HCT116 (cell line): ENCODE measurements at regions not wholly inside any gene's neighbourhood (a gene's known extent, or its start where the extent isn't known, plus 50 kb on each side); places are given as distances from the start of the nearest gene placed in this dataset.

ENCODE experiments used
- ATAC-seq: fragments of 200-7000 bp; cut with Tn5 transposase; 2 replicates; pipeline ENCODE4 v1.9.1; 2020; ENCODE audit warnings: mild to moderate bottlenecking, moderate library complexity
- BruUV-seq: library from RNA; stranded (reverse); fragments of 400-500 nt; replicated peaks from 2 replicates; lab custom pipeline; 2021; lab: Mats Ljungman, UMichigan
- CTCF ChIA-PET: fragments of 300-600 bp; sonication (Branson Sonifier 250); formaldehyde crosslinking; loops from one replicate; lab custom pipeline; 2021; ENCODE audit warnings: antibody characterized with exemption; lab: Charles Lee
- POLR2A ChIA-PET: fragments of 300-600, 350-600 bp; sonication (Branson Sonifier 250); formaldehyde crosslinking; loops from one replicate; lab custom pipeline; 2021; ENCODE audit warnings: antibody characterized with exemption; lab: Charles Lee
- RAD21 ChIA-PET, 2 experiments: fragments of 300-600 bp; sonication (Branson Sonifier 250); formaldehyde crosslinking; loops; one replicate each; lab custom pipeline; 2023; ENCODE audit warnings: low total read pairs in 2 of 2; ENCODE audit not compliant: uncharacterized antibody in 2 of 2, unreplicated experiment in 2 of 2, low non-redundant PET in 1 of 2; lab: Charles Lee
- DNase-seq: peaks from one replicate; pipeline ENCODE4 v3.0.0-alpha.2; 2010; ENCODE audit warnings: low read depth, low spot score
- H2AFZ ChIP-seq: fragments of 200-600 bp; shearing (Covaris generic), sonication (generic); 2 replicates; pipeline ENCODE4 v1.6.1; 2017; ENCODE audit warnings: low read depth, mixed run types, mixed read lengths, antibody characterized with exemption, low read length; ENCODE audit not compliant: poor library complexity, severe bottlenecking
- H3K27ac ChIP-seq: 2 replicates; pipeline ENCODE4 v1.5.1; 2012; ENCODE audit warnings: low read depth, low read length
- H3K27me3 ChIP-seq: fragments of 200-600 bp; sonication (generic); 2 replicates; pipeline ENCODE4 v1.6.1; 2016; ENCODE audit warnings: mixed run types, low read length, mixed read lengths; ENCODE audit not compliant: insufficient read depth
- H3K36me3 ChIP-seq, 2 experiments: fragments of 200-500 bp in 1 of 2; fragments of 200-600 bp in 1 of 2; sonication (Bioruptor generic) in 1 of 2; sonication (generic) in 1 of 2; 2 replicates each; pipeline versions ENCODE4 v1.5.1 to v1.6.1; 2014 to 2016; ENCODE audit warnings: low read length in 2 of 2, inconsistent platforms in 1 of 2, mixed read lengths in 1 of 2, mixed run types in 1 of 2; ENCODE audit not compliant: insufficient read depth in 2 of 2, control insufficient read depth in 1 of 2
- H3K4me1 ChIP-seq, 2 experiments: fragments of 200-600 bp in 1 of 2; sonication (generic) in 1 of 2; 2 replicates each; pipeline versions ENCODE4 v1.5.1 to v1.6.1; 2012 to 2017; ENCODE audit warnings: low read length in 2 of 2, inconsistent platforms in 1 of 2, mild to moderate bottlenecking in 1 of 2, mixed read lengths in 1 of 2, mixed run types in 1 of 2, moderate library complexity in 1 of 2; ENCODE audit not compliant: insufficient read depth in 2 of 2, control insufficient read depth in 1 of 2
- H3K4me2 ChIP-seq: fragments of 200-600 bp; sonication (generic); 2 replicates; pipeline ENCODE4 v1.6.1; 2017; ENCODE audit warnings: mixed run types, low read length, mixed read lengths
- H3K4me3 ChIP-seq, 2 experiments: fragments of 200-600 bp in 1 of 2; sonication (generic) in 1 of 2; replicated peaks in 1 of 2; 2 replicates each; pipeline ENCODE4 v1.5.1; 2011 to 2016; ENCODE audit warnings: low read length in 2 of 2, control low read depth in 1 of 2, low read depth in 1 of 2, mild to moderate bottlenecking in 1 of 2, mixed read lengths in 1 of 2, mixed run types in 1 of 2
- H3K79me2 ChIP-seq: fragments of 200-600 bp; sonication (generic); 2 replicates; pipeline ENCODE4 v1.6.1; 2017; ENCODE audit warnings: mild to moderate bottlenecking, mixed run types, low read length, moderate library complexity, mixed read lengths; ENCODE audit not compliant: insufficient read depth
- H3K9ac ChIP-seq: fragments of 200-600 bp; sonication (generic); 2 replicates; pipeline ENCODE4 v1.6.1; 2016; ENCODE audit warnings: low read length, mixed read lengths
- H3K9me2 ChIP-seq: fragments of 200-600 bp; sonication (generic), shearing (Covaris generic); 2 replicates; pipeline ENCODE4 v1.6.1; 2017; ENCODE audit warnings: mixed run types, mild to moderate bottlenecking, moderate library complexity; ENCODE audit not compliant: insufficient read depth
- H3K9me3 ChIP-seq, 2 experiments: fragments of 200-500 bp in 1 of 2; fragments of 200-600 bp in 1 of 2; sonication (Bioruptor generic) in 1 of 2; sonication (generic) in 1 of 2; 2 replicates each; pipeline ENCODE4 v1.6.1; 2014 to 2017; ENCODE audit warnings: low read length in 2 of 2, mixed read lengths in 2 of 2, inconsistent platforms in 1 of 2, low read depth in 1 of 2, mild to moderate bottlenecking in 1 of 2, mixed run types in 1 of 2, moderate library complexity in 1 of 2; ENCODE audit not compliant: control insufficient read depth in 1 of 2, insufficient read depth in 1 of 2
- H4K20me1 ChIP-seq: fragments of 200-600 bp; sonication (generic), shearing (Covaris generic); 2 replicates; pipeline ENCODE4 v1.6.1; 2017; ENCODE audit warnings: mixed run types, mild to moderate bottlenecking, moderate library complexity; ENCODE audit not compliant: insufficient read depth
- ATF3 ChIP-seq: IDR thresholded peaks from 2 replicates; pipeline ENCODE4 v1.6.1; 2012
- CBX3 ChIP-seq: IDR thresholded peaks from 2 replicates; pipeline ENCODE4 v1.6.1; 2012; ENCODE audit warnings: low read depth
- CEBPB ChIP-seq: IDR thresholded peaks from 2 replicates; pipeline ENCODE4 v1.6.1; 2012; ENCODE audit warnings: low read depth
- EGR1 ChIP-seq: IDR thresholded peaks from 2 replicates; pipeline ENCODE4 v1.6.1; 2012; ENCODE audit warnings: low read depth
- EZH2 ChIP-seq: fragments of 200-600 bp; sonication (generic); IDR thresholded peaks from 2 replicates; pipeline ENCODE4 v1.6.1; 2017; ENCODE audit warnings: antibody characterized with exemption, mixed run types
- EZH2phosphoT487 ChIP-seq: fragments of 200-600 bp; IDR thresholded peaks from 2 replicates; pipeline ENCODE4 v1.6.1; 2018; ENCODE audit warnings: antibody characterized with exemption, borderline replicate concordance
- JUND ChIP-seq: IDR thresholded peaks from 2 replicates; pipeline ENCODE4 v1.6.1; 2012
- MAX ChIP-seq: IDR thresholded peaks from 2 replicates; pipeline ENCODE4 v1.6.1; 2012
- POLR2A ChIP-seq: IDR thresholded peaks from 2 replicates; pipeline ENCODE4 v1.7.0; 2011; ENCODE audit warnings: borderline replicate concordance; ENCODE audit not compliant: insufficient read depth, insufficient read length; ENCODE audit errors: extremely low read depth
- POLR2AphosphoS5 ChIP-seq: IDR thresholded peaks from 2 replicates; pipeline ENCODE4 v1.6.1; 2011; ENCODE audit warnings: mild to moderate bottlenecking, low read depth, low read length, moderate library complexity
- RAD21 ChIP-seq: IDR thresholded peaks from 2 replicates; pipeline ENCODE4 v1.6.1; 2012; ENCODE audit warnings: low read depth, mild to moderate bottlenecking
- REST ChIP-seq: IDR thresholded peaks from 2 replicates; pipeline ENCODE4 v1.6.1; 2012; ENCODE audit warnings: low read depth
- SIN3A ChIP-seq: IDR thresholded peaks from 2 replicates; pipeline ENCODE4 v1.6.1; 2012; ENCODE audit warnings: low read depth
- TCF7L2 ChIP-seq: IDR thresholded peaks from 2 replicates; pipeline ENCODE4 v1.7.0; 2011; ENCODE audit warnings: borderline replicate concordance, inconsistent platforms; ENCODE audit not compliant: insufficient read depth, insufficient read length; ENCODE audit errors: extremely low read depth
- YY1 ChIP-seq: IDR thresholded peaks from 2 replicates; pipeline ENCODE4 v1.6.1; 2011; ENCODE audit warnings: low read length, low read depth, moderate library complexity, mild to moderate bottlenecking; ENCODE audit not compliant: insufficient replicate concordance; ENCODE audit errors: extremely low read depth
- ZFX ChIP-seq: fragments of 450-650 bp; IDR thresholded peaks from 2 replicates; pipeline ENCODE4 v1.6.1; 2017
- intact Hi-C: fragments of 100-400 bp; cut with micrococcal nuclease; formaldehyde crosslinking; loops from 2 replicates; pipeline ENCODE4 v1.10.0; 2022

- Histone ChIP-seq H3K79me2 (no peaks in the 10 kb centered on the region), H3K4me2 (no peak overlapping the region), H3K9me3 (peaks cover 0 to 4% of the 10 kb centered on the region in 2 experiments; a peak in 2 of 4 replicates), H2AFZ (no peak overlapping the region), H3K9me2 (no peaks in the 10 kb centered on the region), H3K9ac (no peak overlapping the region), H3K27ac (no peak overlapping the region), H4K20me1 (no peaks in the 10 kb centered on the region), H3K36me3 (no peaks in the 10 kb centered on the region), H3K27me3 (no peaks in the 10 kb centered on the region), H3K4me3 (no peak overlapping the region), H3K4me1 (no peaks in the 10 kb centered on the region)
- intact Hi-C loops = no loop called here
- no peak for DNase-seq
- BruUV-seq = no TSS peak
- RAD21 ChIA-PET = no interaction called here
- TF ChIP-seq YY1 = no peak
- no peak for TF ChIP-seq JUND
- TF ChIP-seq EZH2 = no peak
- no peak for TF ChIP-seq EZH2phosphoT487
- no peak for TF ChIP-seq REST
- TF ChIP-seq ATF3 = no peak
- TF ChIP-seq POLR2AphosphoS5 = no peak
- TF ChIP-seq CBX3 = no peak
- no peak for TF ChIP-seq SIN3A
- TF ChIP-seq ZFX = no peak
- no peak for TF ChIP-seq POLR2A
- no peak for TF ChIP-seq RAD21
- TF ChIP-seq EGR1 = no peak
- no peak for TF ChIP-seq TCF7L2
- TF ChIP-seq MAX = no peak
- no peak for TF ChIP-seq CEBPB
- CTCF ChIA-PET = no interaction called here
- POLR2A ChIA-PET = no interaction called here
- no peak for ATAC-seq
These were observed 114.9 kb upstream of the EDNRB start for GRCh38 chr13:78033509-78033908.
